NT2/D1 (cell line): ENCODE measurements at regions not wholly inside any gene's neighbourhood (a gene's known extent, or its start where the extent isn't known, plus 50 kb on each side); places are given as distances from the start of the nearest gene placed in this dataset.

Experiments used
- SUZ12 ChIP-seq: IDR thresholded peaks from 2 replicates; pipeline ENCODE4 v1.6.1; 2011; ENCODE audit not compliant: insufficient read length, insufficient read depth; ENCODE audit errors: extremely low read depth
- ZNF274 ChIP-seq: IDR thresholded peaks from 2 replicates; pipeline ENCODE4 v1.6.1; 2011; ENCODE audit warnings: mild to moderate bottlenecking, low read depth, low read length

DNA sequence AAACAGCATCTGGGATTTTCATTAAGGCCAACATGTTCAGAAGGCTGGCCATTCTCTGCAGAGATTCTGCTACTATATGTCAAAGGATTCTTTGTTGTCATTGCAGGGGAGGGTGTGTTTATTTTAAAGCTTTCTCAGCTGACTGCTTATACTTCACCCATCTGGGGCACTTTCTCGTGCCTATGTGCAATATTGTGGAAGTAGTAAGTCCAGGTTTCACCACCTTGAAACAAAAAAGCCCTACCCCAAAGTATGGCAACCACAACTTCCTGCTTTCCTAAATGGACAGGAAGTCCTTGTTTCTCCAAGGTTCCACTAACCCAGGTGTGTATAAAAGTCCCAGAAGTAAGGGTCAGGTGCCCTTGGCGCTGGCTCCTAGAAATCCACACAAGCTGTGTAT, 58.7 kb upstream of the COL1A2 start:
- TF ChIP-seq SUZ12 (no peak), ZNF274 (no peak)
